Fibroblast of villous mesenchyme (primary cell): ENCODE measurements at regions not wholly inside any gene's neighbourhood (a gene's known extent, or its start where the extent isn't known, plus 50 kb on each side); places are given as distances from the start of the nearest gene placed in this dataset.

Experiments used
- DNase-seq: peaks from one replicate; pipeline ENCODE4 v3.0.0-alpha.2; 2010; ENCODE audit warnings: low read depth
- H3K4me3 ChIP-seq: 2 replicates; pipeline ENCODE4 v1.5.1; 2011; ENCODE audit warnings: low read depth, mild to moderate bottlenecking, low read length
- CTCF ChIP-seq: IDR thresholded peaks from 2 replicates; pipeline ENCODE4 v1.5.1; 2012; ENCODE audit warnings: low read depth, mild to moderate bottlenecking, low read length; ENCODE audit not compliant: insufficient read depth

- no peak for DNase-seq
- H3K4me3 ChIP-seq, result no peak overlapping the region
- no peak for TF ChIP-seq CTCF
These were observed 108.6 kb downstream of the PPM1A start for GRCh38 chr14:60357551-60358149.

GRCh38 chr14:60363275-60363674, 114.3 kb downstream of the PPM1A start:
- TF ChIP-seq CTCF, result no peak
- no peak overlapping the region for H3K4me3 ChIP-seq
- no peak for DNase-seq

GRCh38 chr14:60363687-60364086, 114.7 kb downstream of the PPM1A start:
- no peak for TF ChIP-seq CTCF
- no peak for DNase-seq
- no peak overlapping the region for H3K4me3 ChIP-seq

GRCh38 chr14:60381909-60382308, 104.0 kb downstream of the C14orf39 start:
- DNase-seq, result no peak
- no peak for TF ChIP-seq CTCF

More at GRCh38 chr14:60381909-60382308, 104.0 kb downstream of the C14orf39 start:
- no peak overlapping the region for H3K4me3 ChIP-seq
